Daoy (cell line): ENCODE measurements at regions not wholly inside any gene's neighbourhood (a gene's known extent, or its start where the extent isn't known, plus 50 kb on each side); places are given as distances from the start of the nearest gene placed in this dataset.

Source experiments
- DNase-seq: peaks from one replicate; pipeline ENCODE4 v3.0.0-alpha.2; 2015; ENCODE audit warnings: low read depth

GRCh38 chr20:6492271-6493055 lies 275.0 kb upstream of the BMP2 start:
- DNase-seq: peak; percentile 16

- DNase-seq: no peak
Observed at GRCh38 chr20:6490849-6491248, 276.6 kb upstream of the BMP2 start.

GRCh38 chr20:6489361-6490171 lies 277.9 kb upstream of the BMP2 start:
- DNase-seq: peak; percentile 35

GRCh38 chr20:6485351-6485750 lies 282.1 kb upstream of the BMP2 start:
- no peak for DNase-seq

GRCh38 chr20:6483727-6484126 lies 283.8 kb upstream of the BMP2 start:
- DNase-seq: no peak

GRCh38 chr20:6482486-6482885 lies 285.0 kb upstream of the BMP2 start:
- no peak for DNase-seq

- DNase-seq: no peak
Observed at GRCh38 chr20:6480328-6481200, 286.9 kb upstream of the BMP2 start.

GRCh38 chr20:6473197-6473596 lies 294.3 kb upstream of the BMP2 start:
- peak; percentile 26 for DNase-seq

GRCh38 chr20:6471871-6472270 lies 295.6 kb upstream of the BMP2 start:
- no peak for DNase-seq

GRCh38 chr20:6471110-6471647 lies 296.3 kb upstream of the BMP2 start:
- no peak for DNase-seq

GRCh38 chr20:6469695-6470094 lies 297.8 kb upstream of the BMP2 start:
- DNase-seq: peak; percentile 6

GRCh38 chr20:6468423-6469116 lies 298.9 kb upstream of the BMP2 start:
- DNase-seq: no peak

- DNase-seq: no peak
Observed at GRCh38 chr20:6467562-6467961, 299.9 kb upstream of the BMP2 start.

- DNase-seq: no peak
Observed at GRCh38 chr20:6466075-6466810, 301.2 kb upstream of the BMP2 start.

GRCh38 chr20:6450841-6451240 lies 316.6 kb upstream of the BMP2 start:
- DNase-seq: no peak

- DNase-seq: no peak
Observed at GRCh38 chr20:6440443-6440799, 317.6 kb upstream of the FERMT1 start.

GRCh38 chr20:6439737-6440442 lies 317.1 kb upstream of the FERMT1 start:
- DNase-seq: no peak

- no peak for DNase-seq
Observed at GRCh38 chr20:6434131-6434530, 311.3 kb upstream of the FERMT1 start.

GRCh38 chr20:6430381-6430780 lies 307.6 kb upstream of the FERMT1 start:
- DNase-seq: no peak

GRCh38 chr20:6426287-6426891 lies 303.6 kb upstream of the FERMT1 start:
- no peak for DNase-seq
